GM18508 (cell line): ENCODE measurements at regions not wholly inside any gene's neighbourhood (a gene's known extent, or its start where the extent isn't known, plus 50 kb on each side); places are given as distances from the start of the nearest gene placed in this dataset.
"Not testable (repeated sequence)": the region's sequence is repeated elsewhere in the genome, so short reads cannot be mapped to it uniquely, and the experiment has no call there.

ENCODE experiments used
- ATAC-seq: cut with Tn5 transposase; IDR thresholded peaks from one replicate; pipeline ENCODE4 v1.9.1; 2021; ENCODE audit warnings: moderate number of reproducible peaks; ENCODE audit not compliant: insufficient read depth, unreplicated experiment

DNA sequence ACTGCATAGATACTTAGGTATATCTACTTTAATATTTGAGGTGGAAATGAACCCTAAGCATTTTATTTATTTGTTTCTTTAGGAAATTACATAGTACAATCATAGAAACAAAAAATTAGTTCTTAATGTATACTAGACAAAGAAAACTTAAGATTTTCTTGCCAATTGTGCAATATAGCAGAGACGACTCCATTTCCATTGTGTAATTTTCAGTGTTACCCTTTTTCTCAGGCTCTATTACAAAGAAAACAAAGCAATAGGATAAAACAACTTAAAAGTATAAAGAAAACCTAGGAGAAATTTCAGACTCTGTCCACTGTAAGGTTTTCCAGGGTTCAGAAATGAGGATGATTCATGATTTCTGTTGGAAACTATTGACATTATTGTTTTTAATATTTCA lies 89.0 kb upstream of the SERTAD2 start:
- ATAC-seq, result no peak

DNA sequence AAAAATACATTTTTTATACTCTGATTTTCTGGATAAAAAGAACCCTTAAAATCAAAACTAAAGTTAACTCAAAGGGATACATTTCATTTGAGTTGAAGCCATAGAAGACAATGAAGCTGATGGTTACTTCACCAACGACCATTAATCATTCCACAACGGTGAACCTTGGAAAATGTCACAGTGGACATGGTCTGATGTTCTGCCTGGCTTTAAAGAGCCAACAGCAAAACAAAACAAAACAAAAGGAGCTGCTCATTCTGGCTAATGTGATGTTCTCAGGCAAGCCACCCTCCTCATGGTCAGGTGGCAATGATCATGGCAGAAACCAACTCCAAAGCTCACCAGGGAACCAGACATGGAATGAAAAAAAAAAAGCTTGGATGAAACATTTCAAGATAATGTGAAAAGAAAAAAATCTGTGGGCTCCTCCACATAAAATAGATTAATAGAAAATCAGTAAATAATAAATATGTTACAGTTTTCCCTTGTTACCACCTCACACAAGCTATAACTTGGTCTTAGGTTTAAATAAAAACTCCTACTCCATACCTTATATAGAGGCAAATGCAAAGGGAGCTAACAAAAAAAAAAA lies 90.1 kb upstream of the SERTAD2 start:
- no peak for ATAC-seq

DNA sequence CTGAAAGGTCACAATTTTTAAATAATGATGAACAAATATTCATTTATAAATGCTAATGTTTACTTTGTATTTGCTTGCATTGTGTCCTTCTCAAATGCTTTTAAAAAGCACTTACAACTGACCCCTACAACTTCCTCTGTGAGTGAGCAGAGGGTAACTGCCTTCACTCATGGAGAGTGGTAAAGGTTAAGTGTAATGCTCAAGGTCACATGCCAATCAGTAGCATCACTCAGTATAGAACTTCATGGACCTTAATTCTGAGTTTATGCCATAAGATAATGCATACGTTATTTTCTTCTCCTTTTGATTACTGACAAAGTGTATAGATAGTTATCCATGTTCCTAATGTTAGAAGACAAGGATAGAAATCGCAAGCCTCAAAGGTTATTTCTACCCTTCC lies 91.8 kb upstream of the SERTAD2 start:
- ATAC-seq, result no peak

DNA sequence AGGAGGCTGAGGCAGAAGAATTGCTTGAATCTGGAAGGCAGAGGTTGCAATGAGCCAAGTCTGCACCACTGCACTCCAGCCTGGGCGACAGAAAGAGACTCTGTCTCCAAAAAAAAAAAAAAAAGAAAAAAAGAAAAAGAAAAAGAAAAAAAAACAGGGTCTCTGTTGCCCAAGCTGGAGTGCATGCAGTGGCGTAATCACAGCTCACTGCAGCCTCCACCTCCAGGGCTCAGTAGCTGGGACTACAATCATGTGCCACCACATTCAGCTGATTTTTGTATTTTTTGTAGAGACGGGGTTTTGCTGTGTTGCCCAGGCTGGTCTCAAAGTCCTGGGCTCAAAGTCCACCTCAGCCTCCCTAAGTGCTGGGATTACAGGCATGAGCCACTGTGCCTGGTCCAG lies 94.0 kb upstream of the SERTAD2 start:
- not testable (repeated sequence) for ATAC-seq

DNA sequence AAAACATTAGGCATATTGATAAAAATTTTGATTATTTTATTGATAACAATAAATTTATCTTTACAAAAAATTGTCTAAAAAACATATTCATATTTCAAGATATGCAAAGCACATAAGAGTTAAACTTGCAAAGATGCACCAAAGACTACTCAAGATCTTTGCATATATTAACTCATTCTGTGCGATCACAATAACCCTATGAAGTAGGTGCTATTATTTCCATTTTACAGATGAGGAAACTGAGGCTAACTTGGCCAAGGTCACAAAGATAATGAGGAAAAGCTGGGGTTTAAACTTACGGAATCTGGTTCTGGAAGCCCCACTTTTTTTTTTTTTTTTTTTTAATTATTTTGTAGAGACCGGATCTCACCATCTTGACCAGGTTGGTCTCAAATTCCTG lies 94.4 kb upstream of the SERTAD2 start:
- no peak for ATAC-seq

DNA sequence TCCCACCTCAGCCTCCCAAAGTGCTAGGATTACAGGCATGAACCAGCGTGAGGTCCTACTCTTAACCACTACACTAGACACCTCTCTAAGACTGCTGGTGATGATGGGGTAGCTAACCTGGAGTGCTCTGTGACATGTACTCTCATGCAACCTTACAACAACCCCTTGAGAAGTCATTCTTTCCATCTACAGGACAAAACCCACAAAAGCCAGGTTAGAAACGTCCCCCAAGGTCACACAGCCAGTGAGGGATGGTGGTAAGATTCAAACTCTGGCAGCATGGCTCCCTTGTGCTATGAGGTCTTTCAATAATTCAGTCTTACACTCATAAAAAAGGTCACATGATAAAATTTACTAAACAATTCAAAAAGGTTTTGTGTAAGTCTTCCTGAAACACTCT lies 94.8 kb upstream of the SERTAD2 start:
- ATAC-seq, result no peak

DNA sequence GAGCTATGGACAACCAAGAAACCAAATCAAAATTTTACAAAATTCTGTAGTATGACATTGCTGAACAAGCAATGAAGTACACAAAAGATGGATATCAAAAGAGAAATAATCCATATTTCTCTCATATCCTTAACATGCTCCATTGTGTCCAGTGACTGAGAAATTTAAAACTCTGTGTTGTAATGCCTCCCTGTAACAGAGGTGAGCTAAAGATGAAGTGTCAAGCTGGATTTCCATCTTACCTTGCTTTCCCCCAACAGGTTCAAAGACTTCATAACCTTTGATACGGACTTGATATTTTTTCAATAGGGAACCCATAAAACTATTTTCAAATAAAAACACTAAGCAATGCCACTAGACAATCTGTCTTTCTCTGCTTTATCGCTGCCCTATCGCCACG lies 95.7 kb upstream of the SERTAD2 start:
- ATAC-seq, result no peak

DNA sequence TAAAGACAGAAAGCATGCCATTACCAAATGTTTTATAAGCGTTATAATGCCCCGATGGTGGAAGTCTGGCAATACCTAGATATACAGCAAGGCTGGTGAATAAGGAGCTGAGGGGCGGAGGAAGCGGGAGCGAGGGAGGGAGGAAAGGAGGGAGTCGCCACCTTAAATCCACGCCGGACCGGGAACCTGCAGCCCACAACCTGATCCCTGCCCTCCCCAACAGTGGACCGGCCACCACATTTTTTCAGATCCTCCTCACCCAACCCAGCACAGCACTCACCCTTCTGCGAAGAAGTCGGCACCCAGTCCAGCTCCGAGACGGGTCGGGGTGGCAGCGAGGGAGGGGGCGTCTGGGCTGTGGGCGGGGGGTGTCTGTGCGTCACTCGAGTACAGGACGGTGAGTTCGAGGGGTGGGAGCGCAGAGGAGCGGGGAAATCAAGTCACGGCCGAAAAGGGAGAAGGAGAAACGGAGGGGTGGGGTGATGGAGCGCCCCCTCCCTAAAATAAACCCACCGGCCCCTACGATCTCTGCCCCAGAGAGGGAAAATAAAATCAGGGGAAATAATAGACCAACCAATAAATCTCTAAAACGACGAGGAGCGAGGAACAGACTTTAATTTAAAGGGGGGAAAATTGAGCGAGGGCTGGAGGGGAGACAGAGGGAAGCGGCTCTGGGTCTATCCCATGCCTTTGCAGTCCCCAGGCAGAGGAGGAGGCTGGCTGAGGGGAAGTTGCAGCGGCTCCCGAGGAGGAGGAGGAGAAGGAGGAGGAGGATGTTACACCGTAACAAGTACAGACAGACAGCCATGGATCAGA lies 96.5 kb upstream of the SERTAD2 start:
- no peak for ATAC-seq

DNA sequence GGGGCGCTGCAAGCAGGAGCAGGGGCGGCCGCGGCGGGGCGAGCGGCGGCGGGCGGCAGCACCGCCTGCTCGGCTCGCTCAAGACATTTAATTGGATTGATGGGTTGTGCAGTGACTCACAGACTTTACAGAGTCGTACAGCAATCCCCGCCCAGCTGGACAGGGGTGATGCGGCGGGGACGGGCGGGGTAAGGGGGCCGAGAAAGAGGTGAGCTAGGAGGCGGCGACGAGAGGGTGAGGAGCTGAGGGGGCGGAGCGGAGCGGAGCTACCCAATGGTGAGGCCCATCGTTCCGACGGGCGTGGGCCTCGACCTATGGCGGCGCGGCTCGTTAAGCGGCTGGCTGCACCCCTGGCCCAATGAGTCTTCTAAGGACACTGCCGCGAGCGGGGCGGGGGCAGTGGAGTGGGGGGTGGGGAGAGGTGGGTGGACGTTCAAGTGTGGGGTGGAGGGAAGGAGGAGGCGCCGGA lies 97.1 kb upstream of the SERTAD2 start:
- ATAC-seq, result peak; percentile 64

DNA sequence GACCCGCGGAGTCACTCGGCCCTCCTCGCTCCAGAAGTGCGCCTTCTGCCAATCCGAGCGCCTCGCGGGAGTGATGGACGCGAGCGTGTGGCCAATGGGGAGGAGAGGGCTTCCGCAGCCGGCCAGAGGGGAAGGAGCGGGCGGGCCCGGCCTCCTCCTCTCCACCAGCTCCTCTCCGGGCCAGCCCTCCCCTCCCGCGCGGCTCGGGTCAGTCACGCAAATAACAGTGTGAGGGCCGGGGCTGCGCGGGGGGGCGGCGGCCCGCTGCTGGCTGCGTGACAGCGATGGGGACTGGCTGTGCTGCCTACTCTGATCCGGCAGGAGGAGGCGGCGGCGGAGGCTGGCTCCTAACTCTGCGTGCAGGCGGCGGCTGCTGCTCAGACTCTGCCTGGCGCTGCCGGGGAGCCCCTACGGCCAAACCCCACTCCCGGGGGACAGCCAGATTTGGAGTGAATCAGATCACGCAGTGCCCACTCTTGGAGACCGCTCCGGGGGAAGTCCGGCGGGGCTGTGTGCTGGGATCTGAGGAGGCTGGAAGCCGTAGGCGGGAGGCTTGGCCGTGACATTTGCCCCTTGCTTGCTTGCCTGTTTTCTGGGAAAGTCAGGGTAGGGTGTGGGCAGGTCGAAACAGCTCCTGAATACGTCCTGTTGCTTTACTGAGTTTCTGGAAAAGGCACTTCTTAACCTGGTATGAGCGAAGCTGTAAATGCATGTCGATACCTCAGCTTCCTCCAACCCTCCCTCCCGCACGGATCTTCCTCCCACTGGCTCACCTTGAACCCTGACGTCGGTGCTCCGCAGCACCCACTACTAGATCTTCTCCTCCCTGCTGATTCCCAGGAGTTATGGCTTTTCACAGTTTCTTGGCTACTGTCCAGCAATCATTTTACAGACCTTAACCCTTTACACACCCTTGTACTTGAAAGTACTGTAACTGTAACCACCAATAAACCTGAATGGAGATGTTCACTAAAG lies 97.9 kb upstream of the SERTAD2 start:
- ATAC-seq, result peak; percentile 69

DNA sequence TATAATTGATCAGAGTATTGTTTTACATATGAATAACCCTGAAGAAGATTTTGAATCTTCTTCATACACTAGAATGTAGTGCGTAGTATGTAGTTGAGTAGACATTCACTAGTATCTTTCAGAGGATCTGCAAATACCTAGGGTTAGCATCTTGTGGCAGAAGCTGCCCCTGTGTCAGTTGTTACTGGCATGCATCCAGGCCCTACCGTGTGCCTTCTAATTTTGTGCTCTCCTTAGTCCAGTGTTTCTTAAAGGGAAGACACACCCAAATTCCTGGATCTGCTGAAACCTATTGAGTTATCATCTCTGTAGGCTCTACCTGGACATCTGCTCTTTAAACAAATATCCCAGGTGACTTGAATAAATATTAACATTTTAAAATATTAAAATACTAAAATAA lies 99.7 kb upstream of the SERTAD2 start:
- ATAC-seq, result no peak

DNA sequence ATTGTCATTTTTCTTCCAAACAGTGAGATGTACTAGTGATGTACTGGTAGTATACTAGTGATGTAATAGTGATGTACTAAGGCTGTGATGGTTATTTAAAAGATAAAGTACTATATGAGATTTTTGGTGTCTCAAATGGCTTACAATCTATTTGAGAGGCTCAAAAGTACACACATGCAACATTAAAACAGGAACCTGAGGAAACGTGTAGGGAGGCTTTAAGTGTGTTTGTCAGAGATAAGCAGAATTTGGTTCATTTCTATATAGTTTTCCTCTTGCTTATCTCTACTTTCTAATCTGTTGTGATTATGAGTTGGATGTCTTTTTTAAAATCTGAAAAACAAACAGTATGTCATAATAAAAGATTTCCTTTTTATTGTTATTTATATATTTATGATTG lies 100.9 kb upstream of the SERTAD2 start:
- ATAC-seq, result no peak

DNA sequence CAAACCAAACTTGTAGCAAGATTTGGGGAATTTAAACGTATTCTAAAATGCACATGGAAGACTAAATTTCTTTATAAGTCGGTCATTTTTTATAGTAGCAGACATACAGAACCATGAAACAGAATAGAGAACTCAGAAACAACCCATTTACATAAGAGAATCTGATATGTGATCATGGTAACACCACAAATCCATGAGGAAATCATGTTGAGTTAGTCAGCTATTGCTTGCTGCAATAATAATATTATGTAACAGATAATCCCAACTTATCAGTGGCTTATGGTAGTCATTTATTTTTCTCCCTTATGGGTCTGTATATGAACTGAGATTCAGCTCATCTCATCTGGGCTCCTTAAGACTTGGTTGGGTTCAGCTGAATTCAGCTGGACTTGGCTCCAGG lies 103.4 kb upstream of the SERTAD2 start:
- ATAC-seq, result no peak

DNA sequence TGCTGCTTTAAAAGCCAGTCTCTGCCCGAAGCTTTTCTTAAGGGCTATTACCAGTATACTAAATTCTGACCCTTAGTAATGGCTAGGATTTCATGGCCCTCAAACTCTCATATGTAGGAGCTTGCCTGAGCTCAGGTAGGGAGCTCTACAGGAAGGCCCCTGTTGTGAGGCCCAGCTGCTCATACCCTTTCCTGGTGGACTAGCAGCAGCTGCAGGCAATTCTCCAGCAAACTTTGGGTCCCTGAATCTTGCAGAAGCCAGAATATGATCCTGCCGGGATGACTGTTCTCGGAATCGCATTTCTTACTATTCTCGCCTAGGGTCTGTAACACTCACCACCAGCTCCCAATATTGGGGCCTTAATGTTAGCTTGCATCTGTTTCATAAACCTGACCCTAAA lies 106.4 kb upstream of the SERTAD2 start:
- ATAC-seq, result no peak

DNA sequence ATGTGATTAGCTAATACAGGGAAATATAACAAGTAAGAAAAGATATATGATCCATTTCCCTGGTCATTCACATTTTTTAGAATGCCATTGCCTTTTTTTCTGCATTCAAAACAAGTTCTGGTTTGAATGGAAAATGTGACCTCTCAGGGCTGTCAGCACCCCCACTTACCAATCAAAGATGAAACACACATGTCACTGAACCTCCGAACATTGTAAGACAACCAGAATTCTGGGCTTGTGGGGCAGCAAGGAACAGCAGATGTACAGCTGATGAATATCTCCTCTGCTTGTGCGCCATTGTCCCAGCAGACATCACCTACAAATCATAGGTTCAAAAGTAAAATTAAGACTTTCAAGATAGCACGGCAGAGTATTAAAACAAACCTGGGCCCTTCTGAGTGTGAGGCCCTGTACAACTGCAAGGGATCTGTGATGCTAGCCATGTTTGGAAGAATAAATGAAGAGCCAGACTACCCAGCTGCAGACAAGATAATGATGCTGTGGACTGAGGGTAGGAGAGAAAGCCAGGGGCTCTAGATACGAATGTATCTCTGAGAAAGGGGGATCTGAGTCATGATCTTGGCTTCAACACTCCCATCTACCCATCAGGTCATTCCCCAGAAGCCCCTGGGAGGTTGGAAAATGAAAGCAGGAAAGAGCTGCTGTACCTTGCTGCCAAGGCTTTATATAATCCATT lies 108.7 kb upstream of the SERTAD2 start:
- ATAC-seq, result no peak

DNA sequence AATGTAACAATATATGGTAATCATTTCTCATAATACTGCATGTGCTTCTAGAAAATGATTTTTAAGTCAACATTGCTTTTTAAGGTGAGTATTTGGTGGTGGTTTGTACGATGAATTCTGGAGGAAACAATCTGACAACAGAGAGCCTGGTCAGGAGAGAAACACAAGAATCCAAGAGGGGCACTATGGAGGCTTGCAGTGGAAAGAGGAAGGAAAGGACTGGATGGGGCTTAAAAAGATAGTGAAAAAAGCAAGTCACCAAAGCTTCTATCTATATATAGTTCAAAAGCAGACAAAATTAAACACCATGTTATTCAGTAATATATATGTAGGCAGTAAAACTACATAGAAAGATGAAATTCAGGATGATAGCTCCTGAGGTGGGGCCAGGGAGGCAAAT lies 109.4 kb upstream of the SERTAD2 start:
- no peak for ATAC-seq

DNA sequence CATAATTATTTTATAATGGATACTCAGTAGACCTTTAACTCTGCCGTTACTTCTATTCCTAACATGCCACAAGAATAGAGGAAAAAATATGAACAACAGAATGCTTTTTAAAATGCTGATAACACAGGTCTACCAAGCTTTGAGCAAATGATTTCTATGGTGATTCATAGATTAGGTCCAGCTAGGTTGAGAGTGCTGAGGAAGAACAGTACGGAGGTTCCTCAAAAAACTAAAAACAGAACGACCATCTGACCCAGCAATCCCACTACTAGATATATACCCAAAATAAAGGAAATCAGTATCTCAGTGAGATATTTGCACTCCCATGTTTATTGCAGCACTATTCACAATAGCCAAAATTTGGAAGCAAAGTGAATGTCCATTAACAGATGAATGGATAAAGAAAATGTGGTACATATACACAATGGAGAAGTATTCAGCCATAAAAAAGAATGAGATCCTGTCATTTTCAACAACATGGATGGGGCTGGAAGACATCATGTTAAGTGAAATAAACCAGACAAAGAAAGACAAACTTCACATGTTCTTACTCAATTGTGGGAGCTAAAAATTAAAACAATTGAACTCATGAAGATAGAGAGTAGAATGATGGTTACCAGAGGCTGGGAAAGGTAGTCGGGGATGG lies 111.6 kb upstream of the SERTAD2 start:
- ATAC-seq, result no peak

DNA sequence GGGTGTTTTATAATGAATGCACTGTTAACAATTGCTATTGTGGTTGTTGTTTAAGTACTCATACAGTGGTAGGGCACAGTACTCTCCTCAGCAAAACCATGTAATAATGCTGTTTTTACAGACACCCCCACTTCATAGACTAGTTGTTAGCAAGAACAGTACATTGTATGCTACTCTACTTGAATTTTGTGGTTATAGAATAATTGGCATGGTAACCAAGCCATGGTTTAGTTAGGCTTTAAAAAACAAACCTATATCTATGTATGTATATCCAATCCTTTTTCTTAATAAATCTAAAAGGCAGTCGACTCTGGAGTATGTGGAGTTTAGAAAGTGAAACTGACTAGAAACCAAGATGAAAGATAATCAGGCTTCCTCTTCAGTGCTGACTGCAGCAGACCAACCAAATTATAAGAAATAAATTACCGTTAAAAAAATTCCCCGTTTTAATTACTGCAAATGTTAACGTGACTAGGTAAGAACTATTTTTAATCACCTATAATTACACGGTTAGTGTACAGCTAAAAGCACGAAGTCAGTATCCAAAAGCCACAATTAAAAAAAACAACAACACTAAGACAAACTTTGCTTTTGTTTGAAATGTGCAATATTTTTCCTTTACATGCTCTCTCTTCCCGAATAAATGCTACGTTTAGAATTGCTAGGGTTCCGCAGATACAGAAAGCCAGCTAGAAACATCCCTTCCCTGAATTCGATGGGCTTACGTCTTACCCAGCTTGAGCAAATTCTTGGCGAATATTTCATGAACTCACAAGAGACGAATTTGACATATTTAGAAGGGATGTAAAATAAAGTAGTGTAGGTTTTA lies 113.3 kb upstream of the SERTAD2 start:
- ATAC-seq, result no peak
